ENCODE measurements at regions not wholly inside any gene's neighbourhood (a gene's known extent, or its start where the extent isn't known, plus 50 kb on each side); places are given as distances from the start of the nearest gene placed in this dataset.

DNA sequence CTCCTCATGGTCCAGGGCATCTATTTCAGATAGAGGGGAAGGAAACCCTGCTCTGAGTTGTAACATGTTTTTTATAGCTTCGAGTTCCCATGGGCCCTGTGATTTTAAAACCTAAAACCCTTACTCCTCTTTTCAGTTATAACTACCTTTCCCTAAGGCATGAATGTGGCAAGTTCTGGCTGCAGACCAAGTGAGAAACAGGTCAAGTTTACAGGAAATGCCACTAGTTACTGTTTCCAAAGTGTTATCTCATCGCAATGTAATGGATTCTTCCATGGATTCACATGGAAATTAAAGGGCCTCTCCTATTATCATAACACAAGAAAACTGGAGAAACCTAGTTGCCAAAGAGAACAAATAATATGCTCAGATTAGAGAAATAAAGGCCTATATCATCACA is 574.5 kb upstream of the GRAMD2B start:
- TF ChIP-seq ZNF12 (CRISPR knock-in tag; IDR thresholded peaks at IDR 0.05): no peak
- TF ChIP-seq KDM5A (IDR thresholded peaks at IDR 0.05; ENCODE audit: borderline replicate concordance, low read length): no peak
- TF ChIP-seq SUZ12 (IDR thresholded peaks at IDR 0.05; ENCODE audit: low read depth, low read length): no peak
- TF ChIP-seq MTA1 (CRISPR knock-in tag; IDR thresholded peaks at IDR 0.05; ENCODE audit: borderline replicate concordance): no peak

All from HepG2 (cell line).